GM18951 (cell line): ENCODE measurements at regions not wholly inside any gene's neighbourhood (a gene's known extent, or its start where the extent isn't known, plus 50 kb on each side); places are given as distances from the start of the nearest gene placed in this dataset.

Source experiments
- POLR2A ChIP-seq: IDR thresholded peaks from 4 replicates; pipeline ENCODE4 v1.6.1; 2011; ENCODE audit warnings: mild to moderate bottlenecking; ENCODE audit not compliant: insufficient read length, insufficient read depth; ENCODE audit errors: extremely low read depth
- in situ Hi-C: fragments of 300-500 bp; cut with MboI; formaldehyde crosslinking; loops from one replicate; pipeline ENCODE4 v1.12.0; 2022; ENCODE audit warnings: low sequenced_read_pairs, mixed read lengths, inconsistent platforms; ENCODE audit not compliant: unreplicated experiment

DNA sequence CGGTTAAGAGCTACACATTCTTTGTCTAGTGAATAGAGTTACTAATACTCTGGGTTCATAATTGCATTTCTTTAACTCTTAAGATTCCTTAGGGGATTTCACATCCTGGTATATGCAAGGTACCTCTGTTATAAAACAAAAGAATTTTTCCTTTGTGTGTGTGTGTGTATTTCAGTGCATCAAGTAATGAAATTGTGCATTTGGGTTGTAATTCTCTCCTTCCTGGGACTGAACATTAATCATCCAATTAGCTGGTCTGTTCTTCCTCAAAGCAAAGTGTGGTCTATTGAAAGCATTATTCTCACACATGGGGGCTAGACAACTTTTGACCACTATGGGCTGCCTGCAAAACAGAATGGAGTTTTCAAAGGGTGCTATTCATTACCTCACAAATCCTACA lies 74.0 kb downstream of the ZC3H11B start:
- in situ Hi-C loops, result no loop called here
- no peak for TF ChIP-seq POLR2A

DNA sequence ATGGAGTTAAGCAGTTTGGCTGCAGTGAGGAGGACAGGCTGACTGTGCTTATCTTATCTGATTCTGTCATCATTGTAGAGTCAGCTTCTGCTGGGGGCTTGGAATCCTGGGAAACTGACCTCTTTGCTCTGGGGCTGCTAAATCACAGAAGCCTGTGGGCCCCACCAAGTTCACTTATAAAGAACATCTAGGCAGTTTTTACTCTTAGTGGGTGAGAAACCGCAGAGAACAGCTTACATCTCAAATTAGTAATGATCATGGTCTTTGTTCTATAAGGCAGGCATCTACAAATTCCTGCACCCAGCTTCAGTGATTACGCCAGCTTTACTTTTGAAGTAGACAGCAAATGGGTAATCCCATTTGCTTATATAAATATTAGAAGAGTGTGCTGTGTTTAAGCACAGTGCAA lies 75.7 kb downstream of the ZC3H11B start:
- in situ Hi-C loops, result no loop called here
- no peak for TF ChIP-seq POLR2A

- no peak for TF ChIP-seq POLR2A
- in situ Hi-C loops, result no loop called here
These were observed 76.9 kb downstream of the ZC3H11B start for GRCh38 chr1:219536038-219536437.

DNA sequence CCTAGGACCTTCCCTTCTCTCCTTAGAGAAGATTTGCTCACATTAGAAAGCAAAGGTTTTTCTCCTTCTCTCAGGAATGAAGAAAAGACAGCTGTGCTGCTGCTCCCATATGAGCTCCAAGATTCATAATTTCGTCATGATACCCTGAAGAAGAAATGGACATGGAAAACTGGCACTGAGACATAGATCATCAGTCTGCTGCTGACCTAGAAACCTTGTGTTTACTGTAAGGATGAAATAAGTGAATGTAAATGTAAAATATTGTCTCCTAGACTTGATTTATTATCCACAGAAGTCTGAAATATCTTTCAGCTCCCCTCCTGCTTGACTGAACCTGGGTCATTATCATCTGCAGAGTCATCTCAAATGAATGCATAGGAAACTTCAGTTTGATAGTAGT lies 77.9 kb downstream of the ZC3H11B start:
- TF ChIP-seq POLR2A, result no peak
- in situ Hi-C loops, result no loop called here

DNA sequence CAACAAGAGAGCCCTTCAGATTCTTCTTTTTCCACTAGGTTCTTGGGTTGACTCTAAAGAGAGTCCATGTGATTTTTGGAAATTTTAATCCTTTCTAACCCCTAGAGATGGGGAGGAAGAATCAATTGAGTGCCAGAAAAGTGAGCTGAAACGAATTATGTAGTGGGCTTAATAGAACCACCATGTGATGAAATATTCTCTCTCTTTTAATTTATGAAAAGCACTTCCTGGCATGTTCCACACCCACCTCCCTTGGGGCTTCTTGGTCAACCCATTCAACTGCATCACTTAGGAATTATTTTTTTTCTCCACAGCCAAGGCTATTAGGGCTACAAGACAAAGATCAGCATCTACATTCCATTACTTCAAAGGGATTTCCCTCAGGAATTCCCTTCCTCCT lies 79.6 kb downstream of the ZC3H11B start:
- in situ Hi-C loops, result no loop called here
- no peak for TF ChIP-seq POLR2A

DNA sequence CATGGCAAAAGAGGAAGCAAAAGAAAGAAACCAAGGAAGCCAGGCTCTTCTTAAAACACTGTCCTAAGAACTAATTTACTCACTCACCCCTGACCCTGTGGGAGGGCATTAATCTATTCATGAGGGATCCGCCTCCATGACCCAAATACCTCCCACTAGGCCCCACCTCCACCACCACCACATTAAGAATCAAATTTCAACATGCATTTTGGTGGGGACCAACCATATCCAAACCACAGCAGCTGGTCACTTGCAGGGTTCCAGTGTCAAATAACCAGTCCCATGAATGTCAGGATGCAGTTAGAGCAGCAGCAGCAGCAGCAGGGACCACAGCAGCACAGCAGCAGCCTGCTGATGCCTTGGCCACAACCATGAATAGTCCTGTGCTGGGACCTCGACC lies 83.8 kb downstream of the ZC3H11B start:
- in situ Hi-C loops, result no loop called here

DNA sequence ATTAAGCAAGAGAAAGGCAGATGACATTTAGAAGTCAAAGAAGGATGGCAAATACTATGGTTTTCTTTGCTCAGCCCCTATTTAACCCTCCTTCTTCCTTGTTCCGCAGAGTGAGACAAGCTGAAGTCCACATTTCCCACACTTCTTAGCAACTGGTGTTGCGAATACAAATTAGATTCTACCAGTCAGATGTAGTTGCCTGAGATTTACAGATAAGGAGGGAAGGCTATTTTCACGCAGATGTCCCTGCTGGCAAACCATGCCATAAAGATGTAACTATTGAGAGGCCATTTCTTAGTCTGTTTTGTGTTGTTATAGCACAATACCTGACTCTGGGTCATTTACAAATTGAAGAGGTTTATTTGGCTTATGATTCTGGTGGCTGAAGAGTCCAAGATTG lies 84.3 kb downstream of the ZC3H11B start:
- in situ Hi-C loops, result no loop called here
- no peak for TF ChIP-seq POLR2A

More for the DNA sequence above, 83.8 kb downstream of the ZC3H11B start:
- no peak for TF ChIP-seq POLR2A

GRCh38 chr1:219527994-219528393 lies 84.9 kb downstream of the ZC3H11B start:
- in situ Hi-C loops, result no loop called here

GRCh38 chr1:219526074-219526473 lies 86.8 kb downstream of the ZC3H11B start:
- TF ChIP-seq POLR2A, result no peak
- in situ Hi-C loops, result no loop called here

More at GRCh38 chr1:219527994-219528393, 84.9 kb downstream of the ZC3H11B start:
- no peak for TF ChIP-seq POLR2A

GRCh38 chr1:219523411-219523810 lies 89.5 kb downstream of the ZC3H11B start:
- in situ Hi-C loops, result no loop called here
- TF ChIP-seq POLR2A, result no peak

- in situ Hi-C loops, result no loop called here
- no peak for TF ChIP-seq POLR2A
These were observed 91.6 kb downstream of the ZC3H11B start for GRCh38 chr1:219521325-219521724.

GRCh38 chr1:219520241-219520640 lies 92.7 kb downstream of the ZC3H11B start:
- no peak for TF ChIP-seq POLR2A
- in situ Hi-C loops, result no loop called here

DNA sequence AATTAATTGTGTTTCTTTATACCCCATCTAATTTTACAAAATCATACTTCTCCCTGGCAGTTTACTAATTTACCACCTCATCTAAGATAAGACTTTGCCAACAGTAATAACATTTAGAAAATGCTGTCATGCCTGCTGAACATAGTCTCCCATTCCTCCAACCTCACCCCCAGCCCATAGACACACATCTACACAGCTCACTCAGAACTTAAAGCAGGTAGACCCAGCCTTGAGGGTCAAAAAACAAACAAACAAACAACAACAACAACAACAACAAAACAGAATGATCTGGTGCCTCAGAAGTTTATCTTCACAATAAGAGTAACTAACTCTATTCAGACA lies 94.0 kb downstream of the ZC3H11B start:
- in situ Hi-C loops, result no loop called here
- no peak for TF ChIP-seq POLR2A

DNA sequence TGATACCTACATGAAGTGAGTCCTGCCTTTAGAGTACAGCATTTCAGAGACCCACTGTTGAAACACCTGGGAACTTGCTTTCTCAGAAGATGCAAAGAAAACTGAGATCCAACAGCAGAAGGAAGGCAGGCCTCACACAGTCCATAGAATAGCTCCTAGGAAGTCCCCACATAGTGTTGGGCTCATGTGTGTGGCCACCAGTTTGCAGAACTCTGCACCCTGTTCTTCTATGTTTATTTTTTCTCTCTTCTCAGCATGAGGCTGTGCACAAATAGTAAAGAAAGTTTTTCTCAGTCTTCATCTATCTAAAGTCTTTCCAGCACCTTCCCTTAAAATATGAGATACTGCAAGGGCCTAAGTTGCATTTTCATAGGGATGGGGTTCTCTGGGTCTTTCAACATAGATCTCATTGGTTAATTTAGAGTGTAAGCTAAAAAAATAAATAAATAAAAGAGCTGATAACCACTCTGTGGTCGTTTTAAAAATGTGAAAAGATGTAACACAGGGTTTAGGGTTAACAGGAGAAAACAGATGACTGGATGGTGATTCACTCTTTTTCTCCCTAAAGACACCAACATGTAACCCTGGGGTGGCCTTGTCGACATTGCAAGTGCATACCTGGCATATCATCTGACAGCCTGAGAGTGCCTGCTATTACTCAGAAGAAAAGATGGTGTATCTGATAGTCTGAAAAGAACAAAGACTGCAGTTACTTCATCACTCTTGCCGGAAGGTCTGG lies 94.6 kb downstream of the ZC3H11B start:
- in situ Hi-C loops, result no loop called here
- no peak for TF ChIP-seq POLR2A

- no peak for TF ChIP-seq POLR2A
- in situ Hi-C loops, result no loop called here
These were observed 95.9 kb downstream of the ZC3H11B start for GRCh38 chr1:219517031-219517430.
